Sigmoid colon (tissue), 6 donors: ENCODE measurements at regions not wholly inside any gene's neighbourhood (a gene's known extent, or its start where the extent isn't known, plus 50 kb on each side); places are given as distances from the start of the nearest gene placed in this dataset.

Experiments used
- DNase-seq: peaks from one replicate; pipeline ENCODE4 v3.0.0-alpha.2; 2019
- H3K27ac ChIP-seq, 4 donors: fragments of 200-600 bp; sonication (generic); one replicate each; pipeline ENCODE4 v1.5.1; 2016 to 2019; ENCODE audit warnings: mild to moderate bottlenecking in 1 of 4
- H3K27me3 ChIP-seq, 3 donors: fragments of 200-600 bp; sonication (generic); one replicate each; pipeline ENCODE4 v1.5.1; 2019; ENCODE audit warnings: mild to moderate bottlenecking in 1 of 3
- H3K36me3 ChIP-seq, 4 donors: fragments of 200-600 bp; sonication (generic); one replicate each; pipeline ENCODE4 v1.5.1; 2016 to 2019
- H3K4me1 ChIP-seq, 4 donors: fragments of 200-600 bp; sonication (generic); one replicate each; pipeline ENCODE4 v1.5.1; 2017 to 2019
- H3K4me3 ChIP-seq, 4 donors: fragments of 200-600 bp; sonication (generic); one replicate each; pipeline ENCODE4 v1.5.1; 2017 to 2019; ENCODE audit warnings: mild to moderate bottlenecking in 2 of 4, moderate library complexity in 1 of 4
- H3K9me3 ChIP-seq, 4 donors: fragments of 200-600 bp in 3 of 4; sonication (generic) in 3 of 4; one replicate each; pipeline versions ENCODE4 v1.5.1 to v1.6.1; 2013 to 2019
- EP300 ChIP-seq, 4 donors: sonication (generic); formaldehyde crosslinking; IDR thresholded peaks; one replicate each; pipeline ENCODE4 v1.6.1; 2017; ENCODE audit warnings: antibody characterized with exemption in 4 of 4
- POLR2A ChIP-seq, 2 donors: fragments of 450-650 bp; IDR thresholded peaks; one replicate each; pipeline ENCODE4 v1.6.1; 2016; ENCODE audit warnings: antibody characterized with exemption in 2 of 2, mild to moderate bottlenecking in 2 of 2, moderate library complexity in 2 of 2
- POLR2AphosphoS5 ChIP-seq, 4 donors: sonication (generic); formaldehyde crosslinking; IDR thresholded peaks; one replicate each; pipeline ENCODE4 v1.6.1; 2017; ENCODE audit warnings: antibody characterized with exemption in 4 of 4
- WGBS, 2 donors: extraction: QIAGEN DNeasy Blood & Tissue Kit; methylation state at CpG; one replicate each; pipeline ENCODE4 v1.1.7; 2013; 5-methylcytosine and 5-hydroxymethylcytosine counted together
- intact Hi-C: fragments of 100-400 bp; cut with DNase I; formaldehyde crosslinking; loops from one replicate; pipeline ENCODE4 v1.15.1; 2023
- TF ChIP-seq, protein P1 (sequence below), 4 experiments: fragments of 450-650 bp in 3 of 4; fragments of 200-600 bp in 1 of 4; IDR thresholded peaks; one replicate each; pipeline ENCODE4 v1.5.1; 2016 to 2019; ENCODE audit warnings: antibody characterized with exemption in 4 of 4, mild to moderate bottlenecking in 3 of 4, moderate library complexity in 2 of 4
- donor health status: healthy with polysubstance abuse.
- donor health status: healthy.

DNA sequence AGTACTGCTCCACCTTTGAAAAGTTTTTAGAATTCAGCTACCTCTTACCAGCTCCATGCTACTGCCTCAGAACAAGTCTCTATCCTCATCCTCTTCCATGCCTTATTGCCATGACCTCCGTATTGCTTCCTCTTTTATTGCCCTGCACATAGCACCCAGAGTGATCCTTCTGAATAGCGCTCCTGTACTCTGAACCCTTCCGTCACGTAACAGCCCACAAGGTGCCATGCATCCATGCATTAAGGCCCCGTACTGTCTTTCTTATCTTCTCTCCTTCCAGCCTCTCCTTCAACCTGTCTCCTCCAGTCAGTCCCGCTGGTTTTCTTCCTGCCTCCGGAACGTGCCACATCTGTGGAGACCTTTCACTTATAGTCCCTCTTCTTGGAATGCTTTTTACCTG is 273.3 kb upstream of the SEMA6A start:
- no peaks in the 10 kb centered on the region for H3K4me1 ChIP-seq
- H3K36me3 ChIP-seq = no peaks in the 10 kb centered on the region
- H3K27me3 ChIP-seq = no peaks in the 10 kb centered on the region
- DNase-seq = no peak
- no peak overlapping the region for H3K27ac ChIP-seq
- 14 to 73% methylated on average over 8 of the region's 8 CpGs for WGBS, 2 donors
- TF ChIP-seq, protein P1, sequence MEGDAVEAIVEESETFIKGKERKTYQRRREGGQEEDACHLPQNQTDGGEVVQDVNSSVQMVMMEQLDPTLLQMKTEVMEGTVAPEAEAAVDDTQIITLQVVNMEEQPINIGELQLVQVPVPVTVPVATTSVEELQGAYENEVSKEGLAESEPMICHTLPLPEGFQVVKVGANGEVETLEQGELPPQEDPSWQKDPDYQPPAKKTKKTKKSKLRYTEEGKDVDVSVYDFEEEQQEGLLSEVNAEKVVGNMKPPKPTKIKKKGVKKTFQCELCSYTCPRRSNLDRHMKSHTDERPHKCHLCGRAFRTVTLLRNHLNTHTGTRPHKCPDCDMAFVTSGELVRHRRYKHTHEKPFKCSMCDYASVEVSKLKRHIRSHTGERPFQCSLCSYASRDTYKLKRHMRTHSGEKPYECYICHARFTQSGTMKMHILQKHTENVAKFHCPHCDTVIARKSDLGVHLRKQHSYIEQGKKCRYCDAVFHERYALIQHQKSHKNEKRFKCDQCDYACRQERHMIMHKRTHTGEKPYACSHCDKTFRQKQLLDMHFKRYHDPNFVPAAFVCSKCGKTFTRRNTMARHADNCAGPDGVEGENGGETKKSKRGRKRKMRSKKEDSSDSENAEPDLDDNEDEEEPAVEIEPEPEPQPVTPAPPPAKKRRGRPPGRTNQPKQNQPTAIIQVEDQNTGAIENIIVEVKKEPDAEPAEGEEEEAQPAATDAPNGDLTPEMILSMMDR (IDR thresholded peaks at IDR 0.05) = no peak
- no peak for TF ChIP-seq POLR2A (IDR thresholded peaks at IDR 0.05)
- TF ChIP-seq EP300 (IDR thresholded peaks at IDR 0.05) = no peak
- TF ChIP-seq POLR2AphosphoS5 (IDR thresholded peaks at IDR 0.05) = no peak
- intact Hi-C loops = no loop called here
- H3K4me3 ChIP-seq = no peak overlapping the region
- no peaks in the 10 kb centered on the region for H3K9me3 ChIP-seq

DNA sequence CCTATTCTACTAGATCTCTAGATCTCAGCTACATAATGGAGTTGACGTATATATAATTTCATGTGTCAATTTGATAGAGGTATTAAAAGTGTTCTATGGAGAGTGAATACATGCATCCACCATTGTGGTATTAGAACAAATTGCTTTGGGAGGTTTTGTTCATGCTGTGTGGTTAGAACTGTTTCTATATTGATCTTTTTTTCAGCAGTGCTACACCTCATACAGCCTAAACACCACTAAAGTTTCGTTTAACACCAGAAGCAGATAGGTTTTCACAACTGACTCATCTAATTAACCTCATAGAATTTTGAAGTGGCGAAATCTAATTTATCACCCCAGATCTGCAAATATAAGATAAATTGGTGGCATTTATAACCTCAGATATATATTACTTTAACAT is 269.4 kb upstream of the SEMA6A start:
- intact Hi-C loops = no loop called here
- H3K9me3 ChIP-seq = no peaks in the 10 kb centered on the region
- H3K27me3 ChIP-seq = no peaks in the 10 kb centered on the region
- TF ChIP-seq, protein P1 (IDR thresholded peaks at IDR 0.05) = no peak
- TF ChIP-seq POLR2A (IDR thresholded peaks at IDR 0.05) (no peak), EP300 (IDR thresholded peaks at IDR 0.05) (no peak), POLR2AphosphoS5 (IDR thresholded peaks at IDR 0.05) (no peak)
- no peak overlapping the region for H3K4me3 ChIP-seq
- H3K4me1 ChIP-seq = no peaks in the 10 kb centered on the region
- no peak for DNase-seq
- 58 to 83% methylated on average over 3 of the region's 3 CpGs for WGBS, 2 donors
- H3K27ac ChIP-seq = no peak overlapping the region
- no peaks in the 10 kb centered on the region for H3K36me3 ChIP-seq

DNA sequence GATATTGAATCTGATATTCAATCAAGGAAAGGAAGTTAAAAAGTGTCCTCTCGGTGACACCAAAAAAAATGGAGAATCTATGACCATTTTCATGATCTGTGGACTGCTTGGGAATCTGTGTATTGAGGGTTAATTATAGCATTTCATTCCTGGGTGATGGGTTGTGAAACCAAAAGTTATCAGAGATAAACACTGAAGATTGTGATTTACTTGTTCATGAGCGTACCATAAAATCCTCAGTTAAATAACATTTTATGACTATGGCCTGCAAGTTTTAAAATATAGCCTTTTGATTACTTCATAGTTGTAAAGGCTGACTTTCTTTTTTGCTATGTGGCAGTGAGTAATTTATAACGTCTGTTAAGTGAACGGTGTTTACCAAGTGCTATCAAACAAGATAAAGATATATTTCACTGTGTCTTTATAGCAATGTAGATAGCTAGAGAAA is 267.9 kb upstream of the SEMA6A start:
- Histone ChIP-seq H3K27ac (no peak overlapping the region), H3K4me3 (no peak overlapping the region), H3K27me3 (no peaks in the 10 kb centered on the region), H3K9me3 (no peaks in the 10 kb centered on the region), H3K4me1 (peaks cover 0 to 9% (median 7%) of the 10 kb centered on the region in 4 donors), H3K36me3 (no peaks in the 10 kb centered on the region)
- intact Hi-C loops = no loop called here
- no peak for DNase-seq
- 14 to 49% methylated on average over 4 of the region's 4 CpGs for WGBS, 2 donors
- TF ChIP-seq, protein P1 (IDR thresholded peaks at IDR 0.05) = no peak
- TF ChIP-seq EP300 (IDR thresholded peaks at IDR 0.05) = no peak

DNA sequence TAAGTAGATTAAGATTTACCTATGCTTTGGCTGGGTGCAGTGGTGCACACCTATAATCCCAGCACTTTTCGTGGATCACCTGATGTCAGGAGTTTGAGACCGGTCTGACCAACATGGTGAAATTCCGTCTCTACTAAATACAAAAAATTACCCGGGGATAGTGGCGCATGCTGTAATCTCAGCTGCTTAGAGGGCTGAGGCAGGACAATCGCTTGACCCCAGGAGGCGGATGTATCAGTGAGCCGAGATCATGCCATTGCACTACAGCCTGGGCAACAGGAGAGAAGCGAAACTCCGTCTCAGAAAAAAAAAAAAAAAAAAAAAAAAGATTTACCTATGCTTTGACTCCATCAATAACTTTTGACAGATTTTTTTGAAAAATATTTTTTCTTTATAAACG is 267.1 kb upstream of the SEMA6A start:
- TF ChIP-seq, protein P1 (IDR thresholded peaks at IDR 0.05) = no peak
- TF ChIP-seq EP300 (IDR thresholded peaks at IDR 0.05) (no peak), POLR2A (IDR thresholded peaks at IDR 0.05) (no peak), POLR2AphosphoS5 (IDR thresholded peaks at IDR 0.05) (no peak)
- Histone ChIP-seq H3K27me3 (no peaks in the 10 kb centered on the region), H3K27ac (no peak overlapping the region), H3K4me3 (no peak overlapping the region), H3K4me1 (peaks cover 0 to 12% (median 8%) of the 10 kb centered on the region in 4 donors), H3K36me3 (no peaks in the 10 kb centered on the region), H3K9me3 (no peaks in the 10 kb centered on the region)
- WGBS, 2 donors = 59 to 94% methylated on average over 11 of the region's 11 CpGs
- intact Hi-C loops = no loop called here
- DNase-seq = no peak

DNA sequence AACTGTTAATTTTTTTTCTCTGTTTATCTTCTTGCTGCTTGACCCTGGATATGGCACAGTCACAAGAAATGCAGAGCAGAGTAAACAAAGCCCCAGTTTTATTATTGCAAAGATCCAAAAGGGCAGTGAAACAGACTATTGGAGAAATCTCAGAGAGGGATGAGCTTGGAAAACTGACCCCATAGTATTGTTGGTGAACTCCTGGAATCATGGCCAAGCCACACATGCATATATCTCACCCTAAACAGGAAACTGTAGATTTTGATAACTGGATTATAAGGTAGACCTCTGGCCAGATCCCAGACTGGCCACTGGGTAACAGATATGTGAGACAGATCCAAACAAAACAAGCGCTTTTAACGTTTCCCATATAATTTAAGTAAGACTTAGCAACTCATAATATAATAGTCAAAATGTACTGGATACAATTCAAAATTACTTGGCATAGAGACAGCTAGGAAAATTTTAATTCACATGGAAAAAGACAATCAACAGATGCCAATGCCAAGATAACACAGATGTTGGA is 263.5 kb upstream of the SEMA6A start:
- intact Hi-C loops = no loop called here
- no peak for DNase-seq
- WGBS, 2 donors = 19 to 61% methylated on average over 2 of the region's 2 CpGs
- Histone ChIP-seq H3K4me3 (no peak overlapping the region), H3K27me3 (no peaks in the 10 kb centered on the region), H3K9me3 (no peaks in the 10 kb centered on the region), H3K27ac (no peak overlapping the region), H3K36me3 (no peaks in the 10 kb centered on the region), H3K4me1 (peaks cover 0 to 12% (median 8%) of the 10 kb centered on the region in 4 donors)
- TF ChIP-seq, protein P1 (IDR thresholded peaks at IDR 0.05) = no peak
- TF ChIP-seq EP300 (IDR thresholded peaks at IDR 0.05) = no peak
